ENCODE measurements at regions not wholly inside any gene's neighbourhood (a gene's known extent, or its start where the extent isn't known, plus 50 kb on each side); places are given as distances from the start of the nearest gene placed in this dataset.

- TF ChIP-seq CTCF (IDR thresholded peaks at IDR 0.05): no peak
- no peak for TF ChIP-seq POLR2A (IDR thresholded peaks at IDR 0.05)
Measured at GRCh38 chr9:134491856-134492255, 149.7 kb upstream of the COL5A1 start.

Measured in uterus (tissue), 2 donors.